K562 (cell line): ENCODE measurements at regions not wholly inside any gene's neighbourhood (a gene's known extent, or its start where the extent isn't known, plus 50 kb on each side); places are given as distances from the start of the nearest gene placed in this dataset.
A peak's percentile ranks its signal among the peaks of the same experiment; 100 is the strongest.

Experiments used
- ATAC-seq: fragments of 200-7000 bp; cut with Tn5 transposase; 3 replicates; pipeline ENCODE4 v1.9.1; 2020; ENCODE audit warnings: moderate library complexity
- BruUV-seq: library from RNA; stranded (reverse); fragments of 400-500 nt; replicated peaks from 2 replicates; lab custom pipeline; 2021; lab: Mats Ljungman, UMichigan
- CTCF ChIA-PET: fragments of 300-600 bp; formaldehyde crosslinking; extraction: SDS; loops from one replicate; lab custom pipeline; 2021; ENCODE audit warnings: low intra/inter-chr PET ratio; lab: Yijun Ruan, JAX
- POLR2A ChIA-PET: fragments of 300-600, 350-650 bp; sonication (Branson Sonifier 250); formaldehyde crosslinking; extraction: SDS; loops from one replicate; lab custom pipeline; 2021; ENCODE audit warnings: antibody characterized with exemption, inconsistent platforms; lab: Yijun Ruan, JAX
- DNase-seq, 4 experiments: peaks; one replicate each; pipeline versions ENCODE4 v3.0.0 to v3.0.0-alpha.2; 2011 to 2018; ENCODE audit warnings: low spot score in 3 of 4, mixed read lengths in 3 of 4; ENCODE audit errors: extremely low read depth in 1 of 4
- FAIRE-seq: peaks from 2 replicates; lab custom pipeline; 2011; peaks lifted over from hg19 to GRCh38; lab: Jason Lieb, UNC
- H2AFZ ChIP-seq: 2 replicates; pipeline ENCODE4 v1.6.0; 2011; ENCODE audit warnings: low read depth, low read length, control low read depth, inconsistent platforms
- H3K27ac ChIP-seq: fragments of 200-600 bp; 3 replicates; pipeline ENCODE4 v1.8.0; 2011; ENCODE audit warnings: low read depth, mild to moderate bottlenecking, control low read depth, inconsistent platforms, low read length, moderate library complexity, mixed read lengths; ENCODE audit errors: extremely low read depth
- H3K27me3 ChIP-seq, 2 experiments: fragments of 300-600 bp in 1 of 2; 2 replicates in 1 of 2; 3 replicates in 1 of 2; pipeline versions ENCODE4 v1.6.0 to v1.8.0; 2011; ENCODE audit warnings: inconsistent platforms in 2 of 2, low read length in 2 of 2, mild to moderate bottlenecking in 1 of 2, mixed read lengths in 1 of 2, moderate library complexity in 1 of 2; ENCODE audit not compliant: control insufficient read depth in 2 of 2, insufficient read depth in 2 of 2
- H3K36me3 ChIP-seq: fragments of 300-600 bp; 3 replicates; pipeline ENCODE4 v1.8.0; 2011; ENCODE audit warnings: mild to moderate bottlenecking, low read length, inconsistent platforms; ENCODE audit not compliant: control insufficient read depth, insufficient read depth
- H3K4me1 ChIP-seq, 2 experiments: fragments of 200-600 bp in 1 of 2; replicated peaks in 1 of 2; 2 replicates in 1 of 2; 3 replicates in 1 of 2; pipeline versions ENCODE4 v1.5.1 to v1.8.0; 2011; ENCODE audit warnings: inconsistent platforms in 2 of 2, low read length in 2 of 2, mild to moderate bottlenecking in 1 of 2, mixed read lengths in 1 of 2, moderate library complexity in 1 of 2; ENCODE audit not compliant: control insufficient read depth in 2 of 2, insufficient read depth in 2 of 2
- H3K4me2 ChIP-seq: 2 replicates; pipeline ENCODE4 v1.6.1; 2011; ENCODE audit warnings: low read length, control low read depth, inconsistent platforms, mixed read lengths; ENCODE audit not compliant: insufficient read depth
- H3K4me3 ChIP-seq: fragments of 200-600 bp; sonication (generic), shearing (Covaris generic); 2 replicates; pipeline ENCODE4 v1.5.1; 2016; ENCODE audit warnings: control low read depth, inconsistent platforms
- H3K79me2 ChIP-seq: fragments of 200-600 bp; 3 replicates; pipeline ENCODE4 v1.8.0; 2011; ENCODE audit warnings: low read length, inconsistent platforms; ENCODE audit not compliant: control insufficient read depth, insufficient read depth
- H3K9ac ChIP-seq, 2 experiments: 2 replicates each; pipeline versions ENCODE4 v1.6.0 to v1.6.1; 2011; ENCODE audit warnings: low read depth in 2 of 2, low read length in 2 of 2, control low read depth in 1 of 2, inconsistent platforms in 1 of 2, mild to moderate bottlenecking in 1 of 2, mixed read lengths in 1 of 2; ENCODE audit not compliant: insufficient read depth in 1 of 2
- H3K9me1 ChIP-seq: one replicate; pipeline ENCODE4 v1.6.0; 2011; ENCODE audit warnings: inconsistent platforms, mild to moderate bottlenecking, low read length, moderate library complexity; ENCODE audit not compliant: control insufficient read depth, insufficient read depth
- H3K9me3 ChIP-seq: replicated peaks from 2 replicates; pipeline ENCODE4 v1.5.1; 2011; ENCODE audit warnings: low read depth, low read length, inconsistent platforms; ENCODE audit not compliant: control insufficient read depth, insufficient read depth
- H4K20me1 ChIP-seq: replicated peaks from 2 replicates; pipeline ENCODE4 v1.6.1; 2011; ENCODE audit warnings: low read length, inconsistent platforms, mixed read lengths; ENCODE audit not compliant: control insufficient read depth, insufficient read depth
- ADNP ChIP-seq: fragments of 200-800 bp; sonication (Bioruptor generic); IDR thresholded peaks from 2 replicates; pipeline ENCODE4 v1.6.1; 2016; ENCODE audit warnings: missing genetic modification characterization, missing compliant biosample characterization
- BCOR ChIP-seq: fragments of 450-650 bp; IDR thresholded peaks from 2 replicates; pipeline ENCODE4 v1.6.1; 2016
- CC2D1A ChIP-seq: fragments of 450-650 bp; IDR thresholded peaks from 2 replicates; pipeline ENCODE4 v1.6.1; 2017; ENCODE audit warnings: mild to moderate bottlenecking
- DACH1 ChIP-seq: fragments of 450-650 bp; IDR thresholded peaks from 2 replicates; pipeline ENCODE4 v1.6.1; 2018; ENCODE audit not compliant: partially characterized antibody
- HDAC2 ChIP-seq: fragments of 450-650 bp; IDR thresholded peaks from 2 replicates; pipeline ENCODE4 v1.6.1; 2016; ENCODE audit warnings: mild to moderate bottlenecking
- HINFP ChIP-seq: fragments of 450-650 bp; conservative IDR thresholded peaks from 2 replicates; pipeline ENCODE4 v1.6.1; 2016; ENCODE audit warnings: missing genetic modification characterization, low read depth, mild to moderate bottlenecking, control low read depth, missing compliant biosample characterization
- MCM7 ChIP-seq, 2 experiments: fragments of 450-650 bp; IDR thresholded peaks; 2 replicates each; pipeline ENCODE4 v1.6.1; 2016 to 2018
- NBN ChIP-seq: fragments of 450-650 bp; IDR thresholded peaks from 2 replicates; pipeline ENCODE4 v1.6.1; 2016; ENCODE audit warnings: low read depth, mild to moderate bottlenecking
- RFX7 ChIP-seq: fragments of 250-450 bp; sonication (Bioruptor Pico); IDR thresholded peaks from 2 replicates; pipeline ENCODE4 v1.5.1; 2021; ENCODE audit warnings: mild to moderate bottlenecking
- TBP ChIP-seq: optimal IDR thresholded peaks from 2 replicates; pipeline ENCODE3; 2011; ENCODE audit warnings: low read depth, low read length, improper control_type of control experiment
- TEAD2 ChIP-seq: fragments of 450-650 bp; IDR thresholded peaks from 2 replicates; pipeline ENCODE4 v1.6.1; 2016; ENCODE audit warnings: missing genetic modification characterization, control low read depth, missing compliant biosample characterization
- XRCC4 ChIP-seq: IDR thresholded peaks from one replicate; pipeline ENCODE4 v1.6.1; 2011; ENCODE audit not compliant: insufficient read depth, insufficient read length; ENCODE audit errors: extremely low read depth
- ZBTB1 ChIP-seq: sonication (generic); formaldehyde crosslinking; IDR thresholded peaks from 2 replicates; pipeline ENCODE4 v1.8.1; 2023; ENCODE audit warnings: missing genetic modification reagents, low read depth, mild to moderate bottlenecking, borderline replicate concordance
- ZNF316 ChIP-seq: fragments of 450-650 bp; IDR thresholded peaks from 2 replicates; pipeline ENCODE4 v1.6.1; 2016
- ZNF384 ChIP-seq: IDR thresholded peaks from 2 replicates; pipeline ENCODE4 v1.6.1; 2012; ENCODE audit warnings: low read depth, low read length, improper control_type of control experiment
- ZNF444 ChIP-seq: fragments of 250-450 bp; sonication (Bioruptor Pico); IDR thresholded peaks from 2 replicates; pipeline ENCODE4 v1.4.0; 2020; ENCODE audit warnings: mild to moderate bottlenecking, moderate library complexity
- ZNF766 ChIP-seq: fragments of 200-800 bp; sonication (Bioruptor generic); conservative IDR thresholded peaks from 2 replicates; pipeline ENCODE4 v1.6.1; 2016; ENCODE audit warnings: missing genetic modification characterization, missing compliant biosample characterization
- WGBS: fragments of 100-300 bp; shearing (Covaris generic); methylation state at CpG from one replicate; pipeline ENCODE4 v1.1.6; 2016; ENCODE audit warnings: low coverage, mixed read lengths; ENCODE audit not compliant: insufficient coverage; ENCODE audit errors: missing lambda C conversion rate; 5-methylcytosine and 5-hydroxymethylcytosine counted together
- in situ Hi-C: fragments of 300-500 bp; cut with MboI; formaldehyde crosslinking; loops from 4 replicates; pipeline ENCODE4 v1.15.0; 2018; ENCODE audit warnings: inconsistent platforms, mixed read lengths
- intact Hi-C: fragments of 100-400 bp; cut with micrococcal nuclease; formaldehyde crosslinking; loops from 2 replicates; pipeline ENCODE4 v1.14.2; 2022

DNA sequence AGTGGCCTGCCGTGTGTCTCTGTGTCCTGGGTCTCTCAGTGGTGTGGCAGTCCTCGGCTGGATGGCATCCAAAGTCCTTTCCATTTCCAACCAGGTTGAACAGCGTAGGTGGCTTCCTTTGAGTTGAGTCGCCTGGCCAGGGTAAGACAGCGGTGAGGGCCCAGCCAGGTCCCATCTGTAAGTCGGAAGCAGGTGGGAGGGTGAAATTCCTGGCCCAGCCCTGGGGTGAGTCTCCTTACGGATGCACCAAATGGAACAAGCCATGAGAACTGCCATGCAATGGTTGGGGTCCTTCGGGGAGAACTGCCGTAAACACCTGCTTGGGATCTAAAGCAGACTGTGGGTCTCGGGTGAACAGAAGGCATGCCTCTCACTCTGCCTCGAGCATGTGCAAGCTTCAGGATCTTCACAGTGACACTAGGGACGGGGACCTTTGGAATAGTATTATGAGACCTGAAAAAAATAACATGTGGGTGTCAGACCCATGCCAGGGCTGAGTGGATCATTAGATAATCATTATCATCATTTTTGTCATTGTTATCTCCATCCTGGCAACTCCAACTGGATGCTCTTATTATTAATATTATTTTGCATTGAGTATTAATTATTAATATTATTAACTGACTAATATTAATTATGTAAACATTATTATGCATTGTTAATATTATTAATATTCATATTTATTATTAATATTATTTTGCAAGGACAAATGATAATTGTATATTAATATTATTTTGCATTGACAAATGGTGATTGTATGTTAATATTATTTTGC, 57.7 kb upstream of the LINC01488 start:
- TF ChIP-seq ZNF444 (CRISPR knock-in tag) (no peak), MCM7 (IDR thresholded peaks at IDR 0.05) (peak in 1 of 2 experiments; percentile 72; a peak in 1 of 4 replicates), DACH1 (peak; percentile 95), ZNF766 (CRISPR knock-in tag) (no peak)
- CTCF ChIA-PET = no interaction called here
- ATAC-seq = no peak

GRCh38 chr11:69424748-69425147, 56.7 kb upstream of the LINC01488 start:
- H3K27me3 ChIP-seq = no peaks in the 10 kb centered on the region
- no peak overlapping the region for H2AFZ ChIP-seq
- intact Hi-C loops = no loop called here
- DNase-seq = no peak
- WGBS = 9% methylated on average over 3 of the region's 3 CpGs
- no peaks in the 10 kb centered on the region for H3K79me2 ChIP-seq
- no peak for ATAC-seq
- FAIRE-seq = no peak
- H3K27ac ChIP-seq = no peak overlapping the region
- H3K4me3 ChIP-seq = no peak overlapping the region
- H3K4me2 ChIP-seq = no peak overlapping the region
- no peaks in the 10 kb centered on the region for H3K9me1 ChIP-seq
- POLR2A ChIA-PET = no interaction called here
- H3K9ac ChIP-seq = no peak overlapping the region
- BruUV-seq = no TSS peak
- peaks cover 12% of the 10 kb centered on the region for H3K9me3 ChIP-seq
- H3K36me3 ChIP-seq = no peaks in the 10 kb centered on the region
- no peaks in the 10 kb centered on the region for H4K20me1 ChIP-seq
- CTCF ChIA-PET = no interaction called here
- in situ Hi-C loops = no loop called here
- peaks cover 14 to 18% of the 10 kb centered on the region in 2 experiments for H3K4me1 ChIP-seq
- no peak for TF ChIP-seq XRCC4
- 0 out of 2 replicates have a peak, but pooled peaks have one; percentile 13 for TF ChIP-seq ZNF316
- TF ChIP-seq HINFP (tag) = no peak
- peak; percentile 96 for TF ChIP-seq BCOR
- TF ChIP-seq RFX7 (CRISPR knock-in tag) = no peak
- no peak for TF ChIP-seq TEAD2
- TF ChIP-seq HDAC2 = peak; percentile 81; the same call in 1 of the 2 replicates
- TF ChIP-seq ZNF384 = no peak
- peak; percentile 76 for TF ChIP-seq ADNP
- 0 out of 2 replicates have a peak, but pooled peaks have one; percentile 54 for TF ChIP-seq NBN
- no peak for TF ChIP-seq ZBTB1 (CRISPR knock-in tag)
- 0 out of 2 replicates have a peak, but pooled peaks have one; percentile 15 for TF ChIP-seq CC2D1A
- no peak for TF ChIP-seq TBP

More for the DNA sequence above, 57.7 kb upstream of the LINC01488 start:
- no peak overlapping the region for H2AFZ ChIP-seq
- POLR2A ChIA-PET = interaction anchor here (0.5 kb wide), 1 partner anchor 24 kb away, joined by 3 read pairs; no protein-coding TSS in a partner anchor
- no peaks in the 10 kb centered on the region for H3K36me3 ChIP-seq
- DNase-seq (no peak), FAIRE-seq (no peak)
- H3K4me3 ChIP-seq = no peak overlapping the region
- H3K27ac ChIP-seq = no peak overlapping the region
- no peaks in the 10 kb centered on the region for H3K27me3 ChIP-seq
- H3K9me1 ChIP-seq = no peaks in the 10 kb centered on the region
- peaks cover 14 to 19% of the 10 kb centered on the region in 2 experiments for H3K4me1 ChIP-seq
- intact Hi-C loops (no loop called here), in situ Hi-C loops (no loop called here)
- no peaks in the 10 kb centered on the region for H4K20me1 ChIP-seq
- H3K79me2 ChIP-seq = no peaks in the 10 kb centered on the region
- BruUV-seq = no TSS peak
- no peak overlapping the region for H3K4me2 ChIP-seq
- WGBS = 77% methylated on average over 12 of the region's 12 CpGs
- 0 out of 4 replicates have a peak overlapping the region, but pooled peaks of 1 of the 2 experiments have one; percentile 23 for H3K9ac ChIP-seq
- peaks cover 12% of the 10 kb centered on the region for H3K9me3 ChIP-seq
